Duodenal mucosa (tissue), 2 donors: ENCODE measurements at regions not wholly inside any gene's neighbourhood (a gene's known extent, or its start where the extent isn't known, plus 50 kb on each side); places are given as distances from the start of the nearest gene placed in this dataset.

Experiments used
- H3K27ac ChIP-seq: one replicate; pipeline ENCODE4 v1.7.0; 2013; ENCODE audit warnings: low read depth, low read length
- H3K27me3 ChIP-seq, 2 donors: one replicate each; pipeline ENCODE4 v1.7.0; 2013; ENCODE audit warnings: low read length in 2 of 2, control low read depth in 1 of 2; ENCODE audit not compliant: insufficient read depth in 2 of 2, control insufficient read depth in 1 of 2
- H3K36me3 ChIP-seq, 2 donors: one replicate each; pipeline ENCODE4 v1.7.0; 2013; ENCODE audit warnings: low read length in 2 of 2, control low read depth in 1 of 2; ENCODE audit not compliant: insufficient read depth in 2 of 2, control insufficient read depth in 1 of 2
- H3K4me1 ChIP-seq, 2 donors: one replicate each; pipeline ENCODE4 v1.7.0; 2013; ENCODE audit warnings: low read length in 2 of 2, control low read depth in 1 of 2; ENCODE audit not compliant: insufficient read depth in 2 of 2, control insufficient read depth in 1 of 2
- H3K4me3 ChIP-seq, 2 donors: one replicate each; pipeline ENCODE4 v1.7.0; 2013; ENCODE audit warnings: low read length in 2 of 2, low read depth in 1 of 2
- H3K9ac ChIP-seq, 2 donors: one replicate each; pipeline ENCODE4 v1.7.0; 2013; ENCODE audit warnings: low read length in 2 of 2, low read depth in 1 of 2
- H3K9me3 ChIP-seq, 2 donors: one replicate each; pipeline ENCODE4 v1.7.0; 2013; ENCODE audit warnings: low read length in 2 of 2, control low read depth in 1 of 2; ENCODE audit not compliant: control insufficient read depth in 1 of 2

GRCh38 chr14:76264384-76264783 lies 111.6 kb upstream of the ESRRB start:
- no peaks in the 10 kb centered on the region for H3K36me3 ChIP-seq
- H3K4me1 ChIP-seq: no peaks in the 10 kb centered on the region
- H3K4me3 ChIP-seq: no peak overlapping the region
- no peak overlapping the region for H3K9ac ChIP-seq
- H3K27ac ChIP-seq: no peak overlapping the region
- H3K27me3 ChIP-seq: no peaks in the 10 kb centered on the region
- H3K9me3 ChIP-seq: no peaks in the 10 kb centered on the region

GRCh38 chr14:76267322-76268046 lies 108.5 kb upstream of the ESRRB start:
- Histone ChIP-seq H3K9me3 (no peaks in the 10 kb centered on the region), H3K36me3 (no peaks in the 10 kb centered on the region), H3K27me3 (no peaks in the 10 kb centered on the region), H3K4me3 (peak overlapping the region; percentile 72 to 79), H3K9ac (peak overlapping the region; percentile 40 to 63), H3K27ac (no peak overlapping the region), H3K4me1 (no peaks in the 10 kb centered on the region)

DNA sequence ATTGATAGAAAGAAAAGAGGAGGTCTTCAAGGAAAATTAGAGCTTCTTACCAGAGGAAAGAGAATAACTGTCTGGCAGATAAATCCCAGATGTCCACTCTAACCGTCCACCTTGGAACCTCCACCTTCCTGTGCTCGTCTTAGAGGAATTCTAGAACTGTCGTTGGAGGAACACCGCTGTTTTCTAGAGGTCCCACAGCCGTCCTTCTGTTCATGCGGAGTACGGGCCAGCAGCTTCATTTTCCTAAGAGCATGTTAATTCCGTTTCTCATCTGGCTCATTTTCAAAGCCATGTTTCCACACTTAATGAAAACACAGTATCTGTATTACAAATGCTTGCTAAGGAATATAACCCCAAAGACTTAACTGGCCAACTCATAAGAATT lies 107.9 kb upstream of the ESRRB start:
- peak overlapping the region; percentile 72 to 79 for H3K4me3 ChIP-seq
- no peak overlapping the region for H3K27ac ChIP-seq
- H3K36me3 ChIP-seq: no peaks in the 10 kb centered on the region
- no peaks in the 10 kb centered on the region for H3K27me3 ChIP-seq
- no peaks in the 10 kb centered on the region for H3K4me1 ChIP-seq
- H3K9ac ChIP-seq: peak overlapping the region in 1 of 2 donors; percentile 63
- no peaks in the 10 kb centered on the region for H3K9me3 ChIP-seq

DNA sequence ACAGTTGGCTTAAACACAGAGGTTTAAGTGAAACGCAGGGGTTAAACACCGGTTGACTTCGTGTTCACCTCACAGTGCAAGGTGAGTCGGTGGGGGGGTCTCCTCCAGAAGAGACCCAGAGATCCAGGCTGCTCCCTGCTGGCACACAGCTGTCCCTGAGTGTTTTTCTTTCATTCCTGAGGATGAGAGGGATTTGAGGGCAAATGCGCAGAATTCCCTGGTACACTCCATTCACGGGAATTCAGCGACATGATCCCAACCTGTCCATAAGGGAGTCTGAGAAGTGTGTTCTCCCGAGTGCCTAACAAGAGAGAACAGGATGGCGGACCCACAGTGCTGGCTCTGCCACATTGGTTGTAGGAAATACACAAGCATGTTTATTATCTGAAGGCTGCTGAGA lies 107.2 kb upstream of the ESRRB start:
- H3K27me3 ChIP-seq: no peaks in the 10 kb centered on the region
- peak overlapping the region in 1 of 2 donors; percentile 72 for H3K4me3 ChIP-seq
- H3K36me3 ChIP-seq: no peaks in the 10 kb centered on the region
- H3K27ac ChIP-seq: no peak overlapping the region
- H3K4me1 ChIP-seq: no peaks in the 10 kb centered on the region
- H3K9ac ChIP-seq: no peak overlapping the region
- no peaks in the 10 kb centered on the region for H3K9me3 ChIP-seq

GRCh38 chr14:76271041-76271755 lies 104.7 kb upstream of the ESRRB start:
- H3K27ac ChIP-seq: no peak overlapping the region
- no peaks in the 10 kb centered on the region for H3K4me1 ChIP-seq
- H3K9me3 ChIP-seq: no peaks in the 10 kb centered on the region
- H3K4me3 ChIP-seq: no peak overlapping the region
- no peak overlapping the region for H3K9ac ChIP-seq
- H3K27me3 ChIP-seq: no peaks in the 10 kb centered on the region
- H3K36me3 ChIP-seq: no peaks in the 10 kb centered on the region

DNA sequence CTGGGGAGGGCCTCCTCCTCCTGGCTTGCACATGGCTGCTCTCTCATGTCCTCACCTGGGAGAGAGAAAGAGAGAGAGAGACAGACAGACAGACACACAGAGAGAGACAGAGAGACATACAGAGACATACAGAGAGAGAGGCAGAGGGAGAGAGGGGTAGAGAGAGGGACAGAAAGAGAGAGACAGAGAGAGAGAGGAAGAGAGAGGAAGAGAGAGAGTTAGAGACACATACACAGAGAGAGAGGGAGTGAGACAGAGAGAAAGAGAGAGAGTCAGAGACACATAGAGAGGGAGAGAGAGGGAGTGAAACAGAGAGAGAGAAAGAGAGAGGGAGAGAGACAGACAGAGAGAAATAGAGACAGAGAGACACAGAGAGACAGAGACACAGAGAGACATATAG lies 103.6 kb upstream of the ESRRB start:
- Histone ChIP-seq H3K27me3 (no peaks in the 10 kb centered on the region), H3K36me3 (no peaks in the 10 kb centered on the region), H3K4me3 (no peak overlapping the region), H3K9ac (no peak overlapping the region), H3K4me1 (no peaks in the 10 kb centered on the region), H3K9me3 (no peaks in the 10 kb centered on the region), H3K27ac (no peak overlapping the region)

- no peak overlapping the region for H3K4me3 ChIP-seq
- H3K9me3 ChIP-seq: no peaks in the 10 kb centered on the region
- H3K9ac ChIP-seq: no peak overlapping the region
- no peaks in the 10 kb centered on the region for H3K27me3 ChIP-seq
- H3K4me1 ChIP-seq: no peaks in the 10 kb centered on the region
- no peak overlapping the region for H3K27ac ChIP-seq
- H3K36me3 ChIP-seq: no peaks in the 10 kb centered on the region
Observed at GRCh38 chr14:76272774-76273173, 103.2 kb upstream of the ESRRB start.

DNA sequence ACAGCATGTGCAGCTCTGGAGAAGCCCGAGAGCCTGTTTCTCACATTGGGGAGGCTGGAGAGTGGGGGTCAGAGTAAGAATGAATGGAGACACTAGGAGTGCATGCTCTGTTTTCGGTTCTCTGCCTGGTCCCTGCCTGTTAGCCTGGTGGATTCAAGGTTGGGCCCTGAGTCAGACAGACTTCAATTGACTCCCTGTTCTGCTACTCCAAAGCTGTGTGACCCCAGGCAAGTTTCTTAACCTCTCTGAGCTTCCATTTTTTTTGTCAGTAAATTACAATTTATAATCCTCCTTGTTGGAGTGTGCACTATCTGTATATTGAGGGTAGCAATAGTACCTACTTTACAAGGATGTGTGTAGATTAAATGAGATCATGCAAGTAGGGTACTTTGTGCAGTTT lies 102.6 kb upstream of the ESRRB start:
- Histone ChIP-seq H3K9ac (no peak overlapping the region), H3K4me1 (no peaks in the 10 kb centered on the region), H3K27ac (no peak overlapping the region), H3K9me3 (no peaks in the 10 kb centered on the region), H3K36me3 (no peaks in the 10 kb centered on the region), H3K4me3 (no peak overlapping the region), H3K27me3 (no peaks in the 10 kb centered on the region)

GRCh38 chr14:76274324-76274723 lies 101.6 kb upstream of the ESRRB start:
- Histone ChIP-seq H3K4me3 (no peak overlapping the region), H3K27me3 (peaks cover 0 to 5% of the 10 kb centered on the region in 2 donors), H3K27ac (no peak overlapping the region), H3K9me3 (no peaks in the 10 kb centered on the region), H3K9ac (no peak overlapping the region), H3K4me1 (no peaks in the 10 kb centered on the region), H3K36me3 (no peaks in the 10 kb centered on the region)

DNA sequence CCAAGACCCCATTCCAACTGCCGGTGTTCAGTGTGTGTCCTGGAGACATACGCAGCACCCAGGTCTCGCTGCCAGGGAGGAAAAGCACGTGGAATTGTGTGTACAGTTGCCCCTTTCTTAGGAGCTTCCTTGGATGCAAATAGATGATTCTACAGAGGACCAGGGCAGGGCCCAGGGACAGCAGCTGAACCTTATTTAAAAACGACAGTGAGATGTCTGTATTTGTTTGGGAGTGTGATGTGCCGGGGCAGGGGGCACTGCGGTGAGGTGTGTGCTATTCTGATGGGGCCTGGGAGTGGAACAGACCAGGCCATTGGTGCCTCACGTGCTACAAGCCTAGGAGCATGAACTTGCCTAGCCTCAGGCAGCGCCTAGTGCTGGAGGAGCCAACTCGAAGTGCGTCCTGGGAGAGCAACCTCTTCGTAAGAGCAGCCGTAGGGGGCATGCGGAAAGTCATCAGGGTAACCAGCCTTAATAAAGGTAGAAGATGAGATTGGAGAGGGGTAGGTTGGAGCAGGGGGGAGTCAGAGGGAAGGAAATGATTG lies 98.3 kb upstream of the ESRRB start:
- no peak overlapping the region for H3K27ac ChIP-seq
- peaks cover 0 to 5% of the 10 kb centered on the region in 2 donors for H3K27me3 ChIP-seq
- H3K9ac ChIP-seq: no peak overlapping the region
- no peaks in the 10 kb centered on the region for H3K4me1 ChIP-seq
- no peaks in the 10 kb centered on the region for H3K36me3 ChIP-seq
- H3K9me3 ChIP-seq: no peaks in the 10 kb centered on the region
- H3K4me3 ChIP-seq: no peak overlapping the region
